ENCODE measurements at regions not wholly inside any gene's neighbourhood (a gene's known extent, or its start where the extent isn't known, plus 50 kb on each side); places are given as distances from the start of the nearest gene placed in this dataset.
"Not testable (repeated sequence)": the region's sequence is repeated elsewhere in the genome, so short reads cannot be mapped to it uniquely, and the experiment has no call there.

DNA sequence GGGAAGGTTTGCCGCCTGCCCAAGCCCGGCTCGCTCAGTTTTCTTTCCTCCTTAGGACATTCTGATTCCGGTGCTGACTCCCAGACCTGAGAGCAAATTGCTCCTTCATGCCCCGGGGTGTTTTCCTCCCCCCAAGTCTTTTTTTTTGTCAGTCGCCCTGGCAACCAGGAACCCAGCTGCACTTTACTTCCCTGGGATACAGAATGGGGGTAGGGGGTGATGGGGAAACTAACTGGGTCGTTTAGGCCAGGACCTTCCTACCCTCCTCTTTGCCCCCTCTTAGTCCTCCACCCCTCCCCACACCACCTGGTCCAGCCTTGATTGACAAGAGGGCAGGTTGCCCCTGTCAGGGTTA lies 87.5 kb upstream of the ADGRE5 start:
- H3K4me3 ChIP-seq (ENCODE audit: extremely low read depth in 1 of 4, insufficient read depth in 2 of 4, low read depth in 3 of 4, low read length in 4 of 4) = 0 out of 8 replicates have a peak overlapping the region, but pooled peaks of 1 of the 4 experiments have one; percentile 24
- peak overlapping the region; percentile 33 to 75; a peak in 3 of 4 replicates for H3K4me2 ChIP-seq (ENCODE audit: insufficient read depth in 1 of 2, low read depth in 2 of 2, low read length in 2 of 2)
- CTCF ChIA-PET (ENCODE audit: partially characterized antibody) = interaction anchor here (1.2 to 1.3 kb wide), 2 partner anchors 76 to 88 kb away, joined by 3 read pairs; partner anchors contain the start of gene ADGRE5
- WGBS, 2 experiments (ENCODE audit: extremely low coverage in 1 of 2, insufficient coverage in 1 of 2, insufficient read length in 1 of 2, insufficient replicate concordance in 2 of 2, low coverage in 1 of 2, low lambda C conversion rate in 2 of 2, missing lambda C conversion rate in 1 of 2) = 19% methylated on average over 2 of the region's 7 CpGs; no CpG with 5 or more reads in 1 of the 2 experiments
- H2BK5ac ChIP-seq (ENCODE audit: low read depth, low read length); H4K91ac ChIP-seq (replicated peaks; ENCODE audit: insufficient read length, low read length); H2AK5ac ChIP-seq (ENCODE audit: low read depth, low read length); H3K79me1 ChIP-seq (ENCODE audit: low read depth, low read length); H3K9ac ChIP-seq (replicated peaks in 1 of 4; ENCODE audit: extremely low read depth in 1 of 4, low read depth in 3 of 4, low read length in 3 of 4); H4K5ac ChIP-seq (ENCODE audit: insufficient read length, low read depth, low read length); DNase-seq (ENCODE audit: low read depth in 1 of 2, low spot score in 2 of 2); H2BK15ac ChIP-seq (ENCODE audit: low read length); H3K27ac ChIP-seq (ENCODE audit: low read depth, low read length); H4K8ac ChIP-seq (ENCODE audit: extremely low read depth, insufficient read depth, low read length); H3K56ac ChIP-seq (replicated peaks; ENCODE audit: insufficient read length, low read depth, low read length); H2BK120ac ChIP-seq (replicated peaks; ENCODE audit: low read depth, low read length); H3K23me2 ChIP-seq (ENCODE audit: low read depth, low read length); FAIRE-seq; POLR2A ChIA-PET (ENCODE audit: partially characterized antibody); H3K79me2 ChIP-seq (ENCODE audit: control insufficient read depth in 1 of 2, insufficient read depth in 2 of 2, low read length in 2 of 2); H3K9me3 ChIP-seq (ENCODE audit: insufficient read depth in 2 of 2, low read depth in 1 of 2, low read length in 1 of 2); H3K27me3 ChIP-seq (replicated peaks in 1 of 4; ENCODE audit: control insufficient read depth in 3 of 4, extremely low read depth in 1 of 4, insufficient read depth in 3 of 4, low read length in 3 of 4); H3K4me1 ChIP-seq (replicated peaks in 1 of 4; ENCODE audit: control insufficient read depth in 3 of 4, insufficient read depth in 4 of 4, low read length in 3 of 4); H3K14ac ChIP-seq (ENCODE audit: insufficient read length); H3K23ac ChIP-seq (ENCODE audit: insufficient read length); H2BK20ac ChIP-seq (ENCODE audit: low read length); H2BK12ac ChIP-seq (ENCODE audit: low read depth, low read length); H2AFZ ChIP-seq (ENCODE audit: low read length); H3K36me3 ChIP-seq (ENCODE audit: control insufficient read depth in 2 of 4, insufficient read depth in 4 of 4, low read length in 3 of 4); H3K4ac ChIP-seq (replicated peaks; ENCODE audit: insufficient read length, low read depth, low read length); H3K18ac ChIP-seq (ENCODE audit: extremely low read depth, low read length); H4K20me1 ChIP-seq (replicated peaks in 1 of 2; ENCODE audit: control insufficient read depth in 1 of 2, insufficient read depth in 2 of 2, low read length in 2 of 2): not testable (repeated sequence)

Measured in H1 (cell line).